ENCODE measurements at regions not wholly inside any gene's neighbourhood (a gene's known extent, or its start where the extent isn't known, plus 50 kb on each side); places are given as distances from the start of the nearest gene placed in this dataset.
"Not testable (repeated sequence)": the region's sequence is repeated elsewhere in the genome, so short reads cannot be mapped to it uniquely, and the experiment has no call there.

DNA sequence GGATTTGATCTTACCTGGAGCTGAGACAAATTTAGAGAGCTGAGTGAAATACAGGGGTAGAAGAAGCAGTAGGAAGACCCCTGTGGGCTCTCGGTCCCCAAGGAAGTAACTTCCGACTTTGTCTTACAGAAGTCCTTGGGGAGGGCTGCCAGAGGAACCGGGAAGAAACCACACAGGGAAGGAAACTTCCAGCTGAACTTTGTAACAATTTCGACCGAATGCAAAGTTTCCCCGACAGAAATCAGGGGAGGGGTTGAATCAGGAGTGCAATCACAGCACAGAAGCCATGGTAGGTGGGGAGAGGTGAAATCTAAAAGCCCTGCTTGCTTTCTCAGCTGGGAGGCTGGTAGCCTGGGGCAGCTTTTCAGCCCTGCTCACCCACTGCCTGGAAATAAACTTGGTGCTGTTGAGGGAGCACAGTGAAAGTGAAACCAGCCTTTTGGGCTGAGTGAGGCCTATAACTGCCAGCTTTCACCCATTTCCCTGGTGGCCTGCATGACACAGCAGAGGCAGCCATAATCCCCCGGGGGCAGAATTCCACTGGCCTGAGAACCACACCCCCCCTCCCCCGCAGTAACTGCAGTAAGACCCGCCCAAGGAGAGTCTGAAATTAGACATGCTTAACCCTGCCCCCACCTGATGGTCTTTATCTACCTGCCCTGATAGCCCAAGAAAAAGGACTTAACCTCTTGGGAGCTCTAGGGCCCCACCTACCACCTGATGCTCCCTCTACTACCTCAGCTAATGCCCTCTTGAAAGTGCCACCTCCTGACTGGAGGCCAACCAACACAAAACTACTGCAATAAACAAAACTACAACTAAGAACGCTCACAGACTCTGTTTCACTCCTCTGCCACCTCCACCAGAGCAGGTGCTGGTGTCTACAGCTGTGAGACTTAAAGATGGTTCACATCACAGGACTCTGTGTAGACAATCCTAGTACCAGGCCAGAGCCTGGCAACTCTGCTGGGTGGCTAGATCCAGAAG, 248.2 kb downstream of the PARM1 start:
- DNase-seq, result no peak

- DNase-seq, result no peak
Observed at GRCh38 chr4:75180217-75180616, 247.3 kb downstream of the PARM1 start.

- no peak for DNase-seq
Observed at GRCh38 chr4:75179510-75179909, 246.6 kb downstream of the PARM1 start.

DNA sequence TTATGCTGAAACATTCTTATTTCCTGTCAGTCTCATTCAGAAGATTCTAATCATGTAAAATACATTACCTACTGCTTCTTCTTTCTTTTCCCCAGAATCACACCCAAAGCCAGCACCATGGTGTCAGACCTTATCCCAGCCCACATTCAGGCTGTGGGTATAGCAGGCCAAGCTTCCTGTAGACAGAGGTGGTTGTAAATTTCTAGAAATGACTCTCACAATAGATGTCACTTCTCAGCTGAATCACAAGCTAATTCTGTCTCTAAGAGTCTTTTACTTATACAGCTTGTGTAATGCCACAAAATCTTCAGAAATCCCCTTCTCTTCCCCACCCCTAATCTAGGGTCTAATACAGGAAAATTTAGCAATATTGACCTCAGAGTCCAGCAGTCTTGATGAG, 239.6 kb downstream of the PARM1 start:
- DNase-seq, result no peak

DNA sequence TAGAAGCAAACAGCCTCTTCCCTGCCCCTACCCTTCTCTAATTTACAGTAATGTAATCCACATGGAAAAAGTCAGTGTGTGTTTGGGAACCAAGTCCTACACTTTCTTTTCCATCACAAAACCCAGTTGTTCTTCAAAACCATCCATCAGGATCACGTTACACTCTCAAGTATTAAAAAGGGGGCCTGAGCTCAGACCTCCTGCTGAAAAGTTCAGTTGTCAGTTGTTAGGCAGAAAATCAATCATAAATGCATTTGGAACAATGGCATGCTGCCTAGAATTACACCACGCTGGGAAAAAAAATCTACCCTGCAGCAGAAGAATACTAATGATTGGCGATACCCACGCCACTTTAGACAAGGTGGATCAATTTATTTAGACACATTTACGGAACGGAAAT, 236.5 kb downstream of the PARM1 start:
- no peak for DNase-seq

GRCh38 chr4:75169020-75169419, 236.1 kb downstream of the PARM1 start:
- DNase-seq, result no peak

- no peak for DNase-seq
Observed at GRCh38 chr4:75168548-75168947, 235.6 kb downstream of the PARM1 start.

DNA sequence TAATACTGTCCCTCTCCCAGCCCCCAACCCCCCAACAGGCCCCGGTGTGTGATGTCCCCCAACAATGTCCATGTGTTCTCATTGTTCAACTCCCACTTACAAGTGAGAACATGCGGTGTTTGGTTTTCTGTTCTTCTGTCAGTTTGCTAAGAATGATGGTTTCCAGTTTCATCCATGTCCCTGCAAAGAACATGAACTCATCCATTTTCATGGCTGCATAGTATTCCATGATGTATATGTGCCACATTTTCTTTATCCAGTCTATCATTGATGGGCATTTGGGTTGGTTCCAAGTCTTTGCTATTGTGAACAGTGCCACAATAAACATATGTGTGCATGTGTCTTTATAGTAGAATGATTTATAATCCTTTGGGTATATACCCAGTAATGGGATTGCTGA, 232.2 kb downstream of the PARM1 start:
- not testable (repeated sequence) for DNase-seq

GRCh38 chr4:75158451-75158850, 225.5 kb downstream of the PARM1 start:
- DNase-seq, result no peak

- no peak for DNase-seq
Observed at GRCh38 chr4:75154994-75155393, 222.1 kb downstream of the PARM1 start.

DNA sequence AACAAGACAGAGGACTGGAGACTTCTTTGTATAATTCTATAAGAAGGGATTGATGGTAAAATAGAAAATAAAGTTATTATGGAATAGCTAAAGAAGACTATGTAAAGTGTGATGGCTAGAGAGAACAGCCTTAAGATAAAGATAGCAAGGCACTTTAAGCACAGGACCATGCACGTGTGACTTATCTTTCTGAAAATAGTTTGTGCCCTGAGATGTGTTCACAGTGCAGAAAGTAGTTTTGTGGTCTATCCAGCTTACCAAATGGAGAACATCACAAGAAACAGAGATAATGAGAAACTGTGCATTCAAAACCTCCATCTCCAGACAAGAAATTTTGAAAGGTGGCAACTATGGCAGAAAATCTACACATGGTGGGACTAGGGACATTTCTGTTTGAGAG, 213.3 kb downstream of the PARM1 start:
- DNase-seq, result no peak

DNA sequence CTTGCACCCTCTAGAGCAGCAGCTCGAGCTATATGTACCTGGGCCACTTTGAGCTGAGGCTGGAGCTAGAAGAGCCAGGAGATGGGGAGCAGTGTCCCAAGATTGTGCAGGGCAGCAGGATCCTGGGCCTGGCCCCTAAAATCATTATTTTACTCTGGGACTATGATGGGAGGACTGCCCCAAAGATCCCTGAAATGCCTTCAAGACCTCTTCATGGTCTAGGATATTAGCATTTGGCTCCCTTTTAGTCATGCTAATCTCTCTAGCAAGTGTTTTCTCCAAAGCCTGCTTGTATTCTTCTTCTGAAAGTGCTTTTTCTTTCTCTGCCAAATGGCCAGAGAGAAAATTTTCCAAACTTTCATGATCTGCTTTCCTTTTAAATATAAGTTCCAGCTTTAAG, 211.6 kb downstream of the PARM1 start:
- DNase-seq, result no peak

DNA sequence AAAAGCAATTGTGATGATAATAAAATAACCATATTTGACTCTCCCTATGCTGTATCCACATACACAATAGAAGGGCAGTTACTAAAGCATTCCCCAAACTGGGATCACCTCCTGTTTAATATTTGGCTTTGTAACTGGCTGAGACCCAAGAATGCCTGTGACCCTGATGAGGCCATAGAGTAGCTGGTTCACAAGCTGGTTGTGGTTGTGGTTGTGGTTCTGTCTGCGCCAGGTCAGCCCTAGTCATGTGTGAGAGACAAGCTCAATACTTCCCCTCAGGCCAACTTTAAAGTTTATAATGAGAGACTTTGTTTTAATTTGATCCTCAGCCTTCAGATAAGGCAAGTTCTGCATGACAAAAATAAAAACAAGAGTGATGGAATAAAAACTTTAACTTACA, 209.9 kb downstream of the PARM1 start:
- DNase-seq, result no peak

DNA sequence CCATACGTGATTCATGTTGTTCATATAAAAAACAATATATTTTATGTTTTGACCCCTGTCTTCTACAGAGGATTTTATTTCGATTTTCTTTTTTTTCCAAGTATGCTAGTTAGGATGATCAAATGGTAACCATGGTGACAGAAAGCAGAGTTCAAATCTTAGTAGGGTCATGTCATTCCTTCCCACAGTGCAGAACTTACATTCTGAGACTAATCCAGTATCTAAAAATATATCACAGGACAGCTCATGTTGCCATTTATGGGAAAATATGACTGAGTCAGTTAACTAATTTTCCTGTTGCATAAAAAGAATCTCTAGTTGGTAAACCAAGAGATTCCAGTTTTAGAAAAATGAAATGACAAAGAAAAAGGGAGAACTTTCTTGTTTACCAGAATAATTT, 209.5 kb downstream of the PARM1 start:
- DNase-seq, result no peak

DNA sequence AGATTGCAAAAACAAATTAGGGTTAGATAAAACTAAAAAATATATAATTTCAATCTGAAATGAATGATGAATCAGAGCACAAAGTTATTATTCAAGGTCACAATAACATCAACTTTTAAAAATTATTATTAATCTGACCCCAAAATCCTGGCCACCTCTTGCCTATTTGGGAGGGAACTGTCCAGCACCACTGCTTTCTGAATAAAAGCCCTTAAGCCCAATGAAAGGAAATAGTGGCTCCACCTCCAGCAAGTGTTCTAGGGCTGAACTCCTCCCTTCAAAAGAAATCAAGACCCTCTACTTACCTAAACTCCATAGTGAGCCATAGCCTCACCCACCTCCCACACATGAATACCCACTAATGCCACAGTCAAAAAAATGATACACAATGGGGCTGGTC, 208.2 kb downstream of the PARM1 start:
- no peak for DNase-seq

DNA sequence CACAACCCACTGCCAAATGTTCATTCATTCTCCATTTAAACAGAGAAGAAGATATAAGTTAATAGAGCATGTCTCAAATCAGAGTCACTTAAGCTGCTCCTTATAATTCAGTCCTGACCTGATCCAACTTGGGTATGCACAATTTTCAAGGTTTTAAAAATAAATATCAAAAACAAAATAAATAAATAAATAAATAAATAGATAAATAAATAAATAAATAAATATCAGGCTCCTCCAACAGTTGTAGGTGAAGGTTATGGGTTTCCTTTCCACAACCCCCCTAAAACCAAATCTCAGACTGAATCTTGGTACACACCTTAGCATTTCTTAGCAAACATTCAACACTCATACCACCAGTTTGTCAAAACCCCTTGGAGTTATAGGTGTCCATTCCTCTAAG, 204.4 kb downstream of the PARM1 start:
- DNase-seq, result no peak

DNA sequence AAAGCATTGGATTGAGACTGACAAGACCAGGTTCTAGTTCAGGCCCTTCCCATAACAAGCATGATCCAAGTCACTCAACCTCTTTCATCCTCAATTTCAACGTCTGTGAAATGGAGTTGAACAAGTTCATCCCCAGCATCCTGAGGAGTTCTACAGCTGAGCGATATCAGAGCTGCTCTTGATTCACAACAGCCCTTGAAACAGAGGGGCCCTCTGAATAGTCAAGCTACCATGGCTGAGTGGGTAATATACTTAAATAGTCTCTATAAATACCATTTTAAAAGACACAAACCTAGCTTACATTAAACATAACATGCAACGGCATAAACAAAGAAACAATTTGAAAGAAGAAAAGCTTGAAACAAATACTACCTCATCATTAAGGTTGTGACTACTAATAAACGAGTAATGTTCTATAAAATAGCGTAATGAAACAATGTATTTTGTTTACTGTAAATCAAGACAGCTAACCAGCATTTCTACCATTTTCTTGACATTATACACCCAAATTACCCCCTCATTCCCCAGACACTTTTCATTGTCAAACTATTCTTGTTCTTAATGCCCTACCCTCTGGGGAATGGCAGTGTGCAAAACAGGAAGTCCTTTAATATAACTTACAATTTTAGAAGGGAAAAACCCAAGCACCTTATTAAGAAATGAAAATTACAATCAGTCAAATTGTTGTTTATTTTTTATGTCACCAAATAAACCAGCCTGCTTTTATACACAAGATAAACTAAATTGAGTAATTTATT, 202.3 kb downstream of the PARM1 start:
- no peak for DNase-seq

- DNase-seq, result not testable (repeated sequence)
Observed at GRCh38 chr4:75126870-75127269, 194.0 kb downstream of the PARM1 start.

- DNase-seq, result no peak
Observed at GRCh38 chr4:75126058-75126457, 193.1 kb downstream of the PARM1 start.

DNA sequence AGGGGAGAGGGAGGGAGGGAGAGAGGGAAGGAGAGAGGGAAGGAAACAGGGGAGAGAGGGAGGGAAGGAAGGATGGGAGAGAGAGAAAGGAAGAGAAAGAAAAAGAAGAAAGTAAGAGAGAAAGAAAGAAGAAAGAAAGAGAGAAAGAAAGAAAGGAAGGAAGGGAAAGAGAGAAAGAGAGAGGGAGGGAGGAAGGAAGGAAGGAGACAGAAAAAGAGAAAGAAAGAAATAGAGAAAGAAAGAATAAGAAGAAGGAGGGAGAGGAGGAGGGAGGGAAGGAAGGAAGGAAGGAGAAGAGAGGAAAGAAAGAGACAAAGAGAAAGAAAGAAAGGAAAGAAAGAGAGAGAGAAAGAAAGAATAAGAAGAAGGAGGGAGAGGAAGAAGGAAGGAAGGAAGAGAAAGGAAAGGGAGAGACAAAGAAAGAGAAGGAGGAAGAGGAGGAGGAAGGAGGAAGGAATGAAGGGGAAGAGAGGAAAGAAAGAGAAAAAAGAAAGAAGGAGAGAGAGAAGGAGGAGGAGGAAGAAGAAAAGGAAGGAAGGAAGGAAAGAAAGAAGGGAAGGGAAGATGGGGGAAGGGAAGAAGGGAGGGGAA, 189.6 kb downstream of the PARM1 start:
- DNase-seq, result no peak

- DNase-seq, result no peak
Observed at GRCh38 chr4:75118739-75119138, 185.8 kb downstream of the PARM1 start.

DNA sequence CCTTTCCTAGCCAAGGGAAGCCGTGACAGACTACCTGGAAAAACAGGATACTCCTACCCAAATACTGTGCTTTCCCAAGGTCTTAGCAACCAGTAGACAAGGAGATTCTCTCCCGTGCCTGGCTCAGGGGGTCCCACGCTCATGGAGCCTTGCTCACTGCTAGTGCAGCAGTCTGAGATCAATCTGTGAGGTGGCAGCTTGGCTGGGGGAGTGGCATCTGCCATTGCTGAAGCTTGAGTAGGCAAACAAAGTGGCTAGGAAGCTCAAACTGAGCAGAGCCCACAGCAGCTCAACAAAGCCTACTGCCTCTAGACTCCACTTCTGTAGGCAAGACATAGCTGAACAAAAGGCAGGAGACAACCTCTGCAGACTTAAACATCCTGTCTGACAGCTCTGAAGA, 177.1 kb downstream of the PARM1 start:
- no peak for DNase-seq

- DNase-seq, result no peak
Observed at GRCh38 chr4:75107755-75108612, 175.1 kb downstream of the PARM1 start.

Measured in hematopoietic multipotent progenitor cell treated with erythropoietin and hydrocortisone succinate and interleukin-3 and kit ligand, for 6 days (in vitro differentiated cells).